ENCODE measurements at regions not wholly inside any gene's neighbourhood (a gene's known extent, or its start where the extent isn't known, plus 50 kb on each side); places are given as distances from the start of the nearest gene placed in this dataset.

DNA sequence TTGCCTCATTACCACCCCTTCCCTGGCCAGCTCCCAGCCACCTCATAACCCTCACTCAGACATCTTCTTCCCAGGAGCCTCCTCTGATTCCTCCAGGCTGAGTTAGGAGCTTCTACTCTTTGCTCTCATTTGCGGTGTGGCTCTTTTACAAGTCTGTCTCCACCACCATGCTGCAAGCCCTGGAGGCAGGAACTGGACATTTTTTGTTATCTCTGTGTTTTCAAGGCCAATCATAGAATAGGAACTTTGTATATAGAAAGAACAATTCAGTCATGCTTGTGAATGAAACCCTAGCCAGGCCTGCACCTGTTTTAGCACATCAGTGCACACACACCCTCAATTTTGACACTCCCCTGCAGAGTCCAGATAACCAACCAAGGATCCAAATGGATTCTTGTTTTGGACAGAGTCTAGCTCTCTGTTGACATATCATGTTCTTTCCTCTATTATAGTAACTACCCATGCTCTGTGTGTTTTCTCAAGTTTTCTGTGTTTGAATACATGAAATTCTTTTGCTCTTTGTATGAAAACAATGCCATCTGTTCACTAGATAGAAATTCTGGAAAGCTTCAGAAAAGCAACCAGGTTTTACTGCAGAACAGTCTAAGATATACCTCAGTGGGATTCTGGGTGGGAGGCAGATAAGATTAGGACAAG lies 60.9 kb upstream of the ZNF648 start:
- DNase-seq (ENCODE audit: low spot score) = no peak

DNA sequence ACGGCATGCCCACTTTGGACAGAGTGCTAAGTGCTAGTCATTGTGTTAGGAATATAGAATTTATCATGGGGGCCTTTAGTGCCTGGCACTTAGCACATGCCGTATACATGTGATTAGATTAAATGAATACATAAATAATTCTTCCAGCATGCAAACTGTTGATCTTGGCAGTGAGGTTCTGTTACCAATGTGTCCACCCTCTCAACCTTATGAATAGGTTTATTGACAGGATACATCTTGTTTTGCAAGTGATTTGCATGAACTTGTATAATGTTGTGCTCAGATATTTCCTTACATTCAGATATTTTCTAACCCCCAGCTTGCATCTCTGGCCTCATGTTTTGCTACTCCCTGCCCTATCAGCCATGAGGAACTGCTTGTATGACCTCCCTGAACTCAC lies 60.3 kb upstream of the ZNF648 start:
- DNase-seq (ENCODE audit: low spot score) = no peak

DNA sequence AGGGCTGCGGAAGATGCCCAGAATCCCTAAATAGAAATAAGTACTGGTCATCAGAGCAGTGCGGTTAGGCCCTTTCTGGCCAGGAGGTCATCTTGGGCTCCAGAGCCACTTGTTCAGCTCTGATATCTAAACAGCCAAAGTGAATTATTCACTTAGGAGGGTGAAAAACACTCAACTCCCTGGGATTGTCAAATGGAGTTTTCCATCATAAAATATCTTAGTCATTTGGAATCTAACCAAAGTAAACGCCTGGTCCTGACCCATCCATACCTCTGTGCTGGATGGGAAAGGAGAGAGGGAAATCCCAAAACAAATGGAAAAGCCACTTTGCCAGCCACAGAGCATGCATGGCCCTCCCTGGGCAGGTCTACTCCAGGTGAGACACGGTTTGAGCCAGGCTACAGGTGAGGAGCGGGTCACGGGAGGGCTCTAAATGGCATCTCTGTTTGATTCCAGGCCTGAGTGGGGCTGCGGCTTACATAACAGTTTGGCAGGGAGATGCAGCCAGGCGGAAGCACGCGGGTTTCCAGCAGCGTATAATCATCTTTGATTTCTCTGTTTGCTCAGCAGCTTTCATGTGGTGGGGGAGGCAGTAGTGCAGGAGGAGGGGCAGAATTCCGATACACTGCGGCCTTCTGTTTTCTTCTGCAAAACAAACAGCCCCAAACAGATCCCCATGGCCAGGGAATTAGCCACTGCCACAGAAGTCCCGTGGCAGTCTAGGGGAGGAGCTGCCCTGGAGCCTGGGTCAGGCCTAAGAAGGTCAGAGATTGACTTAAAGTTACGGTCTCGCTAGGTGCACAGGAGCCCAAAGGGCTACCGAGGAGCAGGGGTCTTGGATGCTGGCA lies 59.1 kb upstream of the ZNF648 start:
- DNase-seq (ENCODE audit: low spot score) = no peak

DNA sequence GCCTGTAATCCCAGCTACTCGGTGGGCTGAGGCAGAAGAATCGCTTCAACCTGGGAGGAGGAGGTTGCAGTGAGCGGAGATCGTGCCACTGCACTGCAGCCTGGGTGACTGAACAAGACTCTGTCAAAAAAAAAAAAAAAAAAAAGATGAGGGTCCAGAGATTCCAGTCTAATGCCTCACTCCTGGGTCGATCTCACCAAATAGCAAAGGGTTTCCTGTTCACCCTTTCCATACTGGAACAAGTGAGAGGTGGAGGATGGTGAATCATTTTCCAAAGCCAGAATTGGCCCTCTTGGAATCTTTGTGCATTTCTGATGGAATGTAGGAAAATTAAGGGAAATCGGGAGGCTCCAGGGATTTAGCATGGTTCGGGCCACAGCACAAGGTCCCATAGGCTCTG lies 58.1 kb upstream of the ZNF648 start:
- DNase-seq (ENCODE audit: low spot score) = no peak

DNA sequence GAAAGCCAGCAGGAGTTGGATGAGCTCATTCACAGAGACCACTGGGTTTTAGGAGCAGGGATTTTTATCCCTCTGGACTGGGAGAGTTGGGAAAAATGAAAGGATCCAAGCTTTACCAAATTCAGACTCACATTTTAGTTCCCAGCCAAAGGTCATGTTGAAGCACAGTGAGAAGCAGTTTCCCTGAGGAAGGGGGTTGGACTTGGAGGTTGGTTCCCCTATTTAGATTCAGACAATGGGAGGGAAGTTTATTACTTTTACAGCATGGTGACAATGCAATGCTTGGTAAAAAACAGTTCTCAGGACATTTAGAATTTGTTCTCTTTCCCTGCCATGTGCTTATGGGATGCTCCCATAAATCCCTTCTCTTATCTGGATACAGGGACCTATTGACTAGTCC lies 57.3 kb upstream of the ZNF648 start:
- DNase-seq (ENCODE audit: low spot score) = no peak

DNA sequence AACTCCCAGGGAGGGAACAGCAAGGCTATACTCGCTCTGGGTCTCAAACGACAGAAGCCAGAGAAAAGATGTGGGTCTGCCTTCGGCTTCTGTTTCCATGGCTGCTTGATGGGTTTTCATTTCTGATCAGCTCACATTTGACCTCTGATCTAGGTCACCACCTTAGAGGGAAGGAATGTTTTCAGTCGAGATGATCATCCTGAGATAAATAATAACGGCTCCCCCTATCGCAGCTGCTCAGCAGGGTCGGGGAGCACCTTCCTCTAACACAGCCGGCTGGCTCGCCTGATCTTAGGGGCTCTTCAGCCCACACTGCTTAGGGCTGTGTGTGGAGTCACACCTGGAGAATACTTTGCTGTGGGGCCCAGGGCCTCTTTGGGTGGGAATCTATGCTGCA lies 53.1 kb upstream of the ZNF648 start:
- DNase-seq (ENCODE audit: low spot score) = no peak

DNA sequence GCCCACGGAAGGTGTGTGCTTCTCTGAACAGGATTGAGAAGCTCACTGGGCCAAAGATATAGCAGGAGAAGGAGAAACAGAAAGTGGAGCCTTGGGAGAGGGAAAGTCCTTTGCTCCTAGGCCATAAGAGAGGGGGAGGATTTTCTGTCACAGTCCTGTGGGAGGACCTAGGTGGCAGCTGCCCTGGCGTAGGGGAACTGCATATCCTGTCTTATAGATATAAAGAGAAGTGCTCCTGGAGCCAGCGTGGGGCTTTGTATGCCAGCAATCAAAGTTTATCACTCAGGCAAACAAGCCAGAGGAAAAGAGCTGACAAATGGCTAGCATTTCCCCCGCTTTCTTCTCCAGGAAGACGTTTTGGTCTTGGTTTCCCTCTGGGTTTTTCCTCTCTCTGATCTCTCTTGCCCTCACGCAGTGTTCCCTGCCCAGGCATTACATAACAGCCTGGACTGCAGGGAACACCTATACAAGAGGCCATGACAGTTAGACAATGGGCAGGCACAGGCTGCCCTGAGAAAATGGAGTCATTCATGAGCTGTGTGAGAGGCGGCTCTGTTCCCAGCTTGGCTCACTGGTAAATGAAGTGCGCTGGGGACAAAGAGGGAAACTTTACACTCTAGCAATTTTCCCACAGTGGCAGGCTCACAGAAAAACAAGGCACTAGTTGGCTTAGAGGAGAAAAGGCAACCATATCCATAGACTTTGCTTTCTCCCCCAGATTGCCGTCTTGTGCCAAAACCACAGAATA lies 52.5 kb upstream of the ZNF648 start:
- DNase-seq (ENCODE audit: low spot score) = no peak

DNA sequence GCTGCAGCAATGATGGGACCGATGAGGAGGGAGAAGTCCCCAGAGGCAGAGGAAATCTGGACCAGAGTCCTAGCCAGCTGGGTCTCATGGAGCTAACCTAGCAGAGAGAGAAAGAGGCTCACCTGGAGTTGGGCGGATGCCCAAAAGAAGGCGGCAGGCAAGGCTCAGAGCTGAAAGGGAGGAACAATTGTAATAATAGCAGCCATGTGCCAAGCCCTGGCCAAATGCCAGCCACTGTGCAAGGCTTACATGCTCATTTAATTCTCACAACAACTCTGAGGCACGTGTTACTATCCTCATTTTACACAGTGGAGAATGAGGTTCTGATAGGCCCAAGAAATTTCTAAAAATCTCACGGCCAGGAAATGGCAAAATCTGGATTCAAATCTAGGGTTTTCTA lies 50.0 kb upstream of the ZNF648 start:
- no peak for DNase-seq (ENCODE audit: low spot score)
